ENCODE measurements at regions not wholly inside any gene's neighbourhood (a gene's known extent, or its start where the extent isn't known, plus 50 kb on each side); places are given as distances from the start of the nearest gene placed in this dataset.

GRCh38 chr20:51906049-51906448, 103.7 kb upstream of the SALL4 start:
- DNase-seq (ENCODE audit: low spot score), result no peak
- intact Hi-C loops (cut with DNase I), result no loop called here
- no peak for ATAC-seq

- DNase-seq (ENCODE audit: low spot score) (no peak), ATAC-seq (no peak)
- intact Hi-C loops (cut with DNase I), result no loop called here
Observed at GRCh38 chr20:51902933-51903332, 100.6 kb upstream of the SALL4 start.

GRCh38 chr20:51900443-51900842, 98.1 kb upstream of the SALL4 start:
- DNase-seq (ENCODE audit: low spot score), result no peak
- no peak for ATAC-seq
- intact Hi-C loops (cut with DNase I), result no loop called here

GRCh38 chr20:51899674-51900073, 97.4 kb upstream of the SALL4 start:
- intact Hi-C loops (cut with DNase I), result no loop called here
- no peak for DNase-seq (ENCODE audit: low spot score)
- no peak for ATAC-seq

- ATAC-seq (no peak), DNase-seq (ENCODE audit: low spot score) (no peak)
- intact Hi-C loops (cut with DNase I), result no loop called here
Observed at GRCh38 chr20:51898788-51899187, 96.5 kb upstream of the SALL4 start.

- DNase-seq (ENCODE audit: low spot score) (no peak), ATAC-seq (no peak)
- intact Hi-C loops (cut with DNase I), result no loop called here
Observed at GRCh38 chr20:51894619-51895018, 92.3 kb upstream of the SALL4 start.

- no peak for ATAC-seq
- no peak for DNase-seq (ENCODE audit: low spot score)
- intact Hi-C loops (cut with DNase I), result no loop called here
Observed at GRCh38 chr20:51894201-51894600, 91.9 kb upstream of the SALL4 start.

GRCh38 chr20:51893723-51894122, 91.4 kb upstream of the SALL4 start:
- intact Hi-C loops (cut with DNase I), result no loop called here
- DNase-seq (ENCODE audit: low spot score) (no peak), ATAC-seq (no peak)

- no peak for DNase-seq (ENCODE audit: low spot score)
- no peak for ATAC-seq
- intact Hi-C loops (cut with DNase I), result no loop called here
Observed at GRCh38 chr20:51890003-51890402, 87.7 kb upstream of the SALL4 start.

- intact Hi-C loops (cut with DNase I), result loop anchor here (5.0 kb wide), 1 partner anchor 1828 kb away; no protein-coding TSS in a partner anchor
- ATAC-seq, result no peak
- no peak for DNase-seq (ENCODE audit: low spot score)
Observed at GRCh38 chr20:51889466-51889865, 87.1 kb upstream of the SALL4 start.

- DNase-seq (ENCODE audit: low spot score) (no peak), ATAC-seq (no peak)
- intact Hi-C loops (cut with DNase I), result loop anchor here (5.0 kb wide), 1 partner anchor 1829 kb away; no protein-coding TSS in a partner anchor
Observed at GRCh38 chr20:51888291-51888690, 86.0 kb upstream of the SALL4 start.

- intact Hi-C loops (cut with DNase I), result loop anchor here (5.0 kb wide), 1 partner anchor 1830 kb away; no protein-coding TSS in a partner anchor
- DNase-seq (ENCODE audit: low spot score) (no peak), ATAC-seq (no peak)
Observed at GRCh38 chr20:51886891-51887608, 84.7 kb upstream of the SALL4 start.

- ATAC-seq, result no peak
- no peak for DNase-seq (ENCODE audit: low spot score)
- intact Hi-C loops (cut with DNase I), result loop anchor here (5.0 kb wide), 1 partner anchor 1831 kb away; no protein-coding TSS in a partner anchor
Observed at GRCh38 chr20:51886341-51886740, 84.0 kb upstream of the SALL4 start.

- no peak for DNase-seq (ENCODE audit: low spot score)
- no peak for ATAC-seq
- intact Hi-C loops (cut with DNase I), result no loop called here
Observed at GRCh38 chr20:51884561-51884960, 82.2 kb upstream of the SALL4 start.

GRCh38 chr20:51880188-51880587, 77.9 kb upstream of the SALL4 start:
- ATAC-seq, result no peak
- DNase-seq (ENCODE audit: low spot score), result no peak
- intact Hi-C loops (cut with DNase I), result no loop called here

- DNase-seq (ENCODE audit: low spot score) (no peak), ATAC-seq (no peak)
- intact Hi-C loops (cut with DNase I), result no loop called here
Observed at GRCh38 chr20:51876313-51876940, 74.1 kb upstream of the SALL4 start.

- ATAC-seq (no peak), DNase-seq (ENCODE audit: low spot score) (no peak)
- intact Hi-C loops (cut with DNase I), result no loop called here
Observed at GRCh38 chr20:51873652-51874051, 71.3 kb upstream of the SALL4 start.

GRCh38 chr20:51871943-51872342, 69.6 kb upstream of the SALL4 start:
- ATAC-seq (no peak), DNase-seq (ENCODE audit: low spot score) (no peak)
- intact Hi-C loops (cut with DNase I), result no loop called here

GRCh38 chr20:51869002-51869401, 66.7 kb upstream of the SALL4 start:
- intact Hi-C loops (cut with DNase I), result no loop called here
- ATAC-seq, result no peak

GRCh38 chr20:51867251-51867650, 64.9 kb upstream of the SALL4 start:
- no peak for DNase-seq (ENCODE audit: low spot score)
- no peak for ATAC-seq
- intact Hi-C loops (cut with DNase I), result no loop called here

More at GRCh38 chr20:51869002-51869401, 66.7 kb upstream of the SALL4 start:
- no peak for DNase-seq (ENCODE audit: low spot score)

- DNase-seq (ENCODE audit: low spot score) (no peak), ATAC-seq (no peak)
- intact Hi-C loops (cut with DNase I), result no loop called here
Observed at GRCh38 chr20:51864967-51865366, 62.6 kb upstream of the SALL4 start.
